ENCODE measurements at regions not wholly inside any gene's neighbourhood (a gene's known extent, or its start where the extent isn't known, plus 50 kb on each side); places are given as distances from the start of the nearest gene placed in this dataset.
"Not testable (repeated sequence)": the region's sequence is repeated elsewhere in the genome, so short reads cannot be mapped to it uniquely, and the experiment has no call there.

DNA sequence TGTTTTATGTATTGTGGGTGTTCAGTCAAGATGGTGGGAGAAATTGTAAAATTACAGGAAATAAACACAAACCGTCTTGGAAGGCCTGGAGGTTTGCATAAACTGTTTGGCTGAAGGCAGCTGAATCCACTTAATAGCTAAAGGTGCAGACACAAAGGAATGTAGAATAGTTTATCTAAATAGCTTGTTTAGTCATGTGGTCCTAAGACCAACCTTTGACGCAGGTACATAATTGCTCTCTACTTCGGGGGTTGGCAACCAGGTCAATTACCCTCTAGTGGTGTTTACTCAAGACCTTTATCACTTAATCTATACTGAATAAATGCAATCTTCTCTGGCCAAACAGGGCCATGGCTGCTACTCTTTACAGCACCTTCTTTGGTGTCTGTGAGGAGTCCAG lies 502.8 kb downstream of the IGSF11 start:
- H3K4me3 ChIP-seq (ENCODE audit: low read depth, low read length): no peak overlapping the region
- DNase-seq (ENCODE audit: low read depth): no peak
- TF ChIP-seq, protein P1, sequence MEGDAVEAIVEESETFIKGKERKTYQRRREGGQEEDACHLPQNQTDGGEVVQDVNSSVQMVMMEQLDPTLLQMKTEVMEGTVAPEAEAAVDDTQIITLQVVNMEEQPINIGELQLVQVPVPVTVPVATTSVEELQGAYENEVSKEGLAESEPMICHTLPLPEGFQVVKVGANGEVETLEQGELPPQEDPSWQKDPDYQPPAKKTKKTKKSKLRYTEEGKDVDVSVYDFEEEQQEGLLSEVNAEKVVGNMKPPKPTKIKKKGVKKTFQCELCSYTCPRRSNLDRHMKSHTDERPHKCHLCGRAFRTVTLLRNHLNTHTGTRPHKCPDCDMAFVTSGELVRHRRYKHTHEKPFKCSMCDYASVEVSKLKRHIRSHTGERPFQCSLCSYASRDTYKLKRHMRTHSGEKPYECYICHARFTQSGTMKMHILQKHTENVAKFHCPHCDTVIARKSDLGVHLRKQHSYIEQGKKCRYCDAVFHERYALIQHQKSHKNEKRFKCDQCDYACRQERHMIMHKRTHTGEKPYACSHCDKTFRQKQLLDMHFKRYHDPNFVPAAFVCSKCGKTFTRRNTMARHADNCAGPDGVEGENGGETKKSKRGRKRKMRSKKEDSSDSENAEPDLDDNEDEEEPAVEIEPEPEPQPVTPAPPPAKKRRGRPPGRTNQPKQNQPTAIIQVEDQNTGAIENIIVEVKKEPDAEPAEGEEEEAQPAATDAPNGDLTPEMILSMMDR (IDR thresholded peaks at IDR 0.05; ENCODE audit: insufficient read depth, low read depth, low read length): no peak

DNA sequence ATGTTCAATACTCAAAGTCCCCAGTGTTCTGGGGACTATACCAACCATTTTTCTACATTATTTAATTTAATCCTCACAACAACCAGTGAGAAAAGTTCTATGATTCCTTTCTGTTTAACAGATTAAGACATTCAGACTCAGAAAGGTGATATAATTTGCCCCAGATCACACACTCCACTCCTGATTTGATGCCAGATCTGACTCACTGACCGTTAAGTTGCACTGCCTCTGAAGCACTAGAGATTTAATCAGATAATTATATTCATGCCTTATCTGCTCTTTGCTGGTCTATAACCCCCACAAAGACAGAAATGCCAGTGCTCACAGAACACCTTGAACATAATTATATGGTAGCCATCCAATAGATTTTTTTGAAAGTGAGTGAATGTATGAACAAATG lies 501.0 kb downstream of the IGSF11 start:
- TF ChIP-seq, protein P1 (IDR thresholded peaks at IDR 0.05; ENCODE audit: insufficient read depth, low read depth, low read length): no peak
- no peak for DNase-seq (ENCODE audit: low read depth)
- no peak overlapping the region for H3K4me3 ChIP-seq (ENCODE audit: low read depth, low read length)

DNA sequence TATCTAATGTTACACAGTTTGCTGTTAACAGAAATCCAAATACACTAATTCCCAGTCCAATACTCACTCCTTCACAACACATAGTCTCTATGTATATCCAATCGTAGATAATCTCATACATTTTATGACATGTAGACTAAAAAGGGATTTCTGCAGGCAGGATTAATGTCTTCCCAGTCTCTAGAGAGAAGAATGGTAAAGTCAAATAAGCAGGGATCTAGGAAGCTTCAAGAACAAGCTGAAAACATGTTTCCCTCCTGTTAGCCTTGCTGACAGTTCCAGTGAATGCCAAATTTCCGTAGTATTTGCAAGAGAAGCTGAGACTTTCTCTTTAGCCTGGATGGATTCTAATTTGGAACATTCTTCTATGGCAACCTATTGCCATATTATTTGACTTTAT lies 500.1 kb downstream of the IGSF11 start:
- DNase-seq (ENCODE audit: low read depth): no peak
- H3K4me3 ChIP-seq (ENCODE audit: low read depth, low read length): no peak overlapping the region
- TF ChIP-seq, protein P1 (IDR thresholded peaks at IDR 0.05; ENCODE audit: insufficient read depth, low read depth, low read length): no peak

DNA sequence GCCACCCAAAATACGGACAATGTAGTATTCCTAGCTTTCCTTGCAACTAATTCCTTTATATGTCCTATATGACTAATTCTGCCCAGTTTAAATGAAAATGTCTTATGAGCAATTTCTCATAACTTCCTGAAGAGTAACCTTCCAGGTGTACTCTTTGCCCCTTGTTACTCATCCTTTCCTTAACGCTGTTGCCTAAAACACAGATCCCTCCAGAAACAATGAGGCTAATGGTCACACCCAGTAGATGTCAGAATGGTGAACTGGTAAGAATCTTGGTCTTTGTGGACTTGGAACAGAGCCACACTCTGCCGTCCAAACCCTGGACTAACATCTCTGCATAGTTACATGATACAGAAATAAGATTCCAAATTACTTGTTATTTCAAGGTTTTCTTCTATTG lies 497.9 kb downstream of the IGSF11 start:
- no peak for DNase-seq (ENCODE audit: low read depth)
- TF ChIP-seq, protein P1 (IDR thresholded peaks at IDR 0.05; ENCODE audit: insufficient read depth, low read depth, low read length): no peak
- H3K4me3 ChIP-seq (ENCODE audit: low read depth, low read length): no peak overlapping the region

DNA sequence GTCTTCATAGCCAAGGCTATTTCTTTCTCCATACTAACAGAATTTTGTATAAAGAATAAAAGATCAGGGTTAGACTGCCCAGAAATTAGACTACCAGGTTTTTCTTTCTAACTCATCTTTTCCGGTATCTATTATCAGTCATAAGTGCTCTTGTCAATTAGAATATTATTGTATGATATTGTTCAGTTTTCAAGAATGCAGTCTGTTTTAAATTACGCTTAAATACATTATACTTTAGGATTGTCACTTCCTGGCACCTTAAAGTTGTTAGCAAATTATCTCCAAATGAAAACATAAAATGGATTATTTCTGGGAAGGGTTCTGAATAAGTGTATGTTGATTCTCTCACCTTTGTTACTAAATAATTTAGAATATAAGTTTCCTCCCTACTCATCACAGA lies 497.2 kb downstream of the IGSF11 start:
- no peak overlapping the region for H3K4me3 ChIP-seq (ENCODE audit: low read depth, low read length)
- no peak for DNase-seq (ENCODE audit: low read depth)
- TF ChIP-seq, protein P1 (IDR thresholded peaks at IDR 0.05; ENCODE audit: insufficient read depth, low read depth, low read length): no peak

DNA sequence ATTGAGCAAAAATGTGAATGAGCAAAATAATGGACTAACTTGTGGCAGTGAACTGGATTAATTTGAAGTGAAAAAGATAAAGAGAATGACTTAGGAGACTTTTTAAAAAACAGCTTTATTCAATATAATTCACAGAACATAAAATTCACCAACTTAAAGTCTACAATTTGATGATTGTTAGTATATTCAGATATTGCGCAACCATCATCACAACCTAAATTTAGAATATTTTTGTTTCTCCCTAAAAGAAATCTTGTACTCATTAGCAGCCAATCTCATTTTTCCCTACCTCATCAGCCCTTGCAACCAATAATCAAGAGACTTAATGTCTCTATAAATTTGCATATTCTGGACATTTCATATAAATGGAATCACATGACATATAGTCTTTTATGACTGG lies 496.5 kb downstream of the IGSF11 start:
- no peak overlapping the region for H3K4me3 ChIP-seq (ENCODE audit: low read depth, low read length)
- DNase-seq (ENCODE audit: low read depth): no peak
- TF ChIP-seq, protein P1 (IDR thresholded peaks at IDR 0.05; ENCODE audit: insufficient read depth, low read depth, low read length): no peak

DNA sequence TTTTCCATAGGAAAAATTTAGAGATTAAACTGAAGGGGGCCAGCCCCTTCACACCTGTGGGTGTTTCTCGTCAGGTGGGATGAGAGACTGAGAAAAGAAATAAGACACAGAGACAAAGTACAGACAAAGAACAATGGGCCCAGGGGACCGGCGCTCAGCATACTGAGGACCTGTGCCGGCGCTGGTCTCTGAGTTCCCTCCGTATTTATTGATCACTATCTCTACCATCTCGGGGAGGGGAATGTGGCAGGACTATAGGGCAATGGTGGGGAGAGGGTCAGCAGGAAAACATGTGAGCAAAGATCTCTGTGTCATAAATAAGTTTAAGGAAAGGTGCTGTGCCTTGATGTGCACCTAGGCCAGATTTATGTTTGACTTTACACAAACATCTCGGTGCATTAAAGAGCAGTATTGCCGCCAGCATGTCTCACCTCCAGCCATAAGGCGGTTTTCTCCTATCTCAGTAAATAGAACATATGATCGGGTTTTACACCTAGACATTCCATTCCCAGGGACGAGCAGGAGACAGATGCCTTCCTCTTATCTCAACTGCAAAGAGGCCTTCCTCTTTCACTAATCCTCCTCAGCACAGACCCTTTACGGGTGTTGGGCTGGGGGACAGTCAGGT lies 494.7 kb downstream of the IGSF11 start:
- not testable (repeated sequence) for H3K4me3 ChIP-seq (ENCODE audit: low read depth, low read length); DNase-seq (ENCODE audit: low read depth)

DNA sequence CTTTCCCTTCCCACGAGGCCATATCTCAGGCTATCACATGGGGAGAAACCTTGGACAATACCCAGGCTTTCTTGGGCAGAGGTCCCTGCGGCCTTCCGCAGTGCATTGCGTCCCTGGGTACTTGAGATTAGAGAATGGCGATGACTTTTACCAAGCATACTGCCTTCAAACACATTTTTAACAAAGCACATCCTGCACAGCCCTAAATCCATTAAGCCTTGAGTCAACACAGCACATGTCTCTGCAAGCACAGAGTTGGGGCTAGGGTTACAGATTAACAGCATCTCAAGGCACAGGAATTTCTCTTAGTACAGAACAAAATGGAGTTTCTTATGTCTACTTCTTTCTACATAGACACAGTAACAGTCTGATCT lies 494.2 kb downstream of the IGSF11 start:
- H3K4me3 ChIP-seq (ENCODE audit: low read depth, low read length); DNase-seq (ENCODE audit: low read depth): not testable (repeated sequence)
